ENCODE measurements at regions not wholly inside any gene's neighbourhood (a gene's known extent, or its start where the extent isn't known, plus 50 kb on each side); places are given as distances from the start of the nearest gene placed in this dataset.

- H3F3A ChIP-seq (ENCODE audit: insufficient read depth) = 0 out of 2 replicates have a peak, but pooled peaks cover 3% of the 10 kb centered on the region
- in situ Hi-C loops (cut with MboI) = no loop called here
- 20 to 25% methylated on average over 2 of the region's 2 CpGs for WGBS, 2 experiments (ENCODE audit: low coverage in 1 of 2, low lambda C conversion rate in 2 of 2, missing lambda C conversion rate in 2 of 2)
- no peaks in the 10 kb centered on the region for H3K9me3 ChIP-seq (ENCODE audit: low read depth)
- H3K9me2 ChIP-seq (ENCODE audit: insufficient read depth) = no peaks in the 10 kb centered on the region
- no peaks in the 10 kb centered on the region for H3K36me3 ChIP-seq (ENCODE audit: low read depth)
- peak; percentile 8 for DNase-seq
- TF ChIP-seq EZH2 (IDR thresholded peaks at IDR 0.05; ENCODE audit: insufficient read depth, poor library complexity, severe bottlenecking) = no peak
- TF ChIP-seq EZH2phosphoT487 (IDR thresholded peaks at IDR 0.05; ENCODE audit: insufficient read depth, low read depth) = no peak
- no peak overlapping the region for H3K4me3 ChIP-seq
- peak overlapping the region; percentile 9 for H3K4me2 ChIP-seq (ENCODE audit: unreplicated experiment)
- no peak overlapping the region for H3K9ac ChIP-seq
- no peaks in the 10 kb centered on the region for H3K27me3 ChIP-seq (replicated peaks; ENCODE audit: insufficient read depth)
- H2AFZ ChIP-seq = no peak overlapping the region
- no peaks in the 10 kb centered on the region for H3K79me2 ChIP-seq (ENCODE audit: insufficient read depth)
- H3K4me1 ChIP-seq (ENCODE audit: insufficient read depth) = 0 out of 2 replicates have a peak, but pooled peaks cover 7% of the 10 kb centered on the region
- no peaks in the 10 kb centered on the region for H4K20me1 ChIP-seq (ENCODE audit: insufficient read depth)
- H3K27ac ChIP-seq = no peak overlapping the region
Measured at GRCh38 chr11:23749762-23750430, 747.0 kb upstream of the LUZP2 start.

- Histone ChIP-seq H3K4me1 (ENCODE audit: insufficient read depth) (peaks cover 11% of the 10 kb centered on the region), H3K9me3 (ENCODE audit: low read depth) (no peaks in the 10 kb centered on the region), H3K27ac (no peak overlapping the region), H2AFZ (no peak overlapping the region), H3K4me2 (ENCODE audit: unreplicated experiment) (no peak overlapping the region), H3K36me3 (ENCODE audit: low read depth) (no peaks in the 10 kb centered on the region), H3K9ac (no peak overlapping the region), H3K27me3 (replicated peaks; ENCODE audit: insufficient read depth) (no peaks in the 10 kb centered on the region), H3K79me2 (ENCODE audit: insufficient read depth) (no peaks in the 10 kb centered on the region), H4K20me1 (ENCODE audit: insufficient read depth) (no peaks in the 10 kb centered on the region), H3F3A (ENCODE audit: insufficient read depth) (0 out of 2 replicates have a peak, but pooled peaks cover 10% of the 10 kb centered on the region), H3K4me3 (no peak overlapping the region), H3K9me2 (ENCODE audit: insufficient read depth) (no peaks in the 10 kb centered on the region)
- TF ChIP-seq EZH2phosphoT487 (IDR thresholded peaks at IDR 0.05; ENCODE audit: insufficient read depth, low read depth) = no peak
- no peak for TF ChIP-seq EZH2 (IDR thresholded peaks at IDR 0.05; ENCODE audit: insufficient read depth, poor library complexity, severe bottlenecking)
- 60 to 69% methylated on average over 2 of the region's 2 CpGs for WGBS, 2 experiments (ENCODE audit: low coverage in 1 of 2, low lambda C conversion rate in 2 of 2, missing lambda C conversion rate in 2 of 2)
- in situ Hi-C loops (cut with MboI) = no loop called here
- no peak for DNase-seq
Measured at GRCh38 chr11:23751280-23751679, 745.6 kb upstream of the LUZP2 start.

- Histone ChIP-seq H3K79me2 (ENCODE audit: insufficient read depth) (no peaks in the 10 kb centered on the region), H3K27me3 (replicated peaks; ENCODE audit: insufficient read depth) (no peaks in the 10 kb centered on the region), H3K4me1 (ENCODE audit: insufficient read depth) (peaks cover 5% of the 10 kb centered on the region), H3K4me2 (ENCODE audit: unreplicated experiment) (peak overlapping the region; percentile 17), H3K9ac (no peak overlapping the region), H4K20me1 (ENCODE audit: insufficient read depth) (no peaks in the 10 kb centered on the region), H3K36me3 (ENCODE audit: low read depth) (no peaks in the 10 kb centered on the region), H3K4me3 (no peak overlapping the region), H3K9me3 (ENCODE audit: low read depth) (no peaks in the 10 kb centered on the region), H2AFZ (no peak overlapping the region), H3K27ac (no peak overlapping the region), H3F3A (ENCODE audit: insufficient read depth) (0 out of 2 replicates have a peak, but pooled peaks cover 10% of the 10 kb centered on the region), H3K9me2 (ENCODE audit: insufficient read depth) (no peaks in the 10 kb centered on the region)
- peak; percentile 54 for DNase-seq
- WGBS, 2 experiments (ENCODE audit: low coverage in 1 of 2, low lambda C conversion rate in 2 of 2, missing lambda C conversion rate in 2 of 2) = 47 to 62% methylated on average over 2 of the region's 2 CpGs
- in situ Hi-C loops (cut with MboI) = no loop called here
- TF ChIP-seq EZH2 (IDR thresholded peaks at IDR 0.05; ENCODE audit: insufficient read depth, poor library complexity, severe bottlenecking) = no peak
- TF ChIP-seq EZH2phosphoT487 (IDR thresholded peaks at IDR 0.05; ENCODE audit: insufficient read depth, low read depth) = no peak
Measured at GRCh38 chr11:23755076-23755475, 741.8 kb upstream of the LUZP2 start.

GRCh38 chr11:23755769-23756168, 741.1 kb upstream of the LUZP2 start:
- H3K27ac ChIP-seq = no peak overlapping the region
- H3K4me3 ChIP-seq = no peak overlapping the region
- TF ChIP-seq EZH2 (IDR thresholded peaks at IDR 0.05; ENCODE audit: insufficient read depth, poor library complexity, severe bottlenecking) = no peak
- peak; percentile 43 for DNase-seq
- H3K9me2 ChIP-seq (ENCODE audit: insufficient read depth) = no peaks in the 10 kb centered on the region
- in situ Hi-C loops (cut with MboI) = no loop called here
- no peaks in the 10 kb centered on the region for H3K79me2 ChIP-seq (ENCODE audit: insufficient read depth)
- no peaks in the 10 kb centered on the region for H3K36me3 ChIP-seq (ENCODE audit: low read depth)
- H3K9me3 ChIP-seq (ENCODE audit: low read depth) = no peaks in the 10 kb centered on the region
- H3K9ac ChIP-seq = no peak overlapping the region
- no peaks in the 10 kb centered on the region for H4K20me1 ChIP-seq (ENCODE audit: insufficient read depth)
- no peaks in the 10 kb centered on the region for H3K27me3 ChIP-seq (replicated peaks; ENCODE audit: insufficient read depth)
- peaks cover 4% of the 10 kb centered on the region for H3K4me1 ChIP-seq (ENCODE audit: insufficient read depth)
- 36 to 38% methylated on average over 2 of the region's 2 CpGs for WGBS, 2 experiments (ENCODE audit: low coverage in 1 of 2, low lambda C conversion rate in 2 of 2, missing lambda C conversion rate in 2 of 2)
- H3F3A ChIP-seq (ENCODE audit: insufficient read depth) = 0 out of 2 replicates have a peak, but pooled peaks cover 10% of the 10 kb centered on the region
- no peak overlapping the region for H3K4me2 ChIP-seq (ENCODE audit: unreplicated experiment)
- no peak overlapping the region for H2AFZ ChIP-seq

All from GM23248 (cell line).